A673 (cell line): ENCODE measurements at regions not wholly inside any gene's neighbourhood (a gene's known extent, or its start where the extent isn't known, plus 50 kb on each side); places are given as distances from the start of the nearest gene placed in this dataset.

Experiments
- BruUV-seq: library from RNA; stranded (reverse); fragments of 400-500 nt; replicated peaks from 2 replicates; lab custom pipeline; 2021; lab: Mats Ljungman, UMichigan
- CTCF ChIA-PET: fragments of 300-600 bp; sonication (Branson Sonifier 250); formaldehyde crosslinking; loops from one replicate; lab custom pipeline; 2022; ENCODE audit warnings: antibody characterized with exemption; lab: Charles Lee
- POLR2A ChIA-PET: fragments of 300-600 bp; sonication (Branson Sonifier 250); formaldehyde crosslinking; loops from one replicate; lab custom pipeline; 2022; ENCODE audit warnings: antibody characterized with exemption; ENCODE audit not compliant: low non-redundant PET; lab: Charles Lee
- DNase-seq: peaks from one replicate; pipeline ENCODE4 v3.0.0-alpha.2; 2015; ENCODE audit warnings: low spot score
- H3K27ac ChIP-seq: fragments of 200-600 bp; sonication (generic); 2 replicates; pipeline ENCODE4 v1.5.1; 2016; ENCODE audit warnings: mixed run types, low read depth, mild to moderate bottlenecking, mixed read lengths, antibody characterized with exemption, low read length; ENCODE audit not compliant: poor library complexity, severe bottlenecking
- H3K27me3 ChIP-seq: fragments of 200-600 bp; sonication (generic); replicated peaks from 2 replicates; pipeline ENCODE4 v1.6.1; 2017; ENCODE audit warnings: mixed run types, low read depth, mild to moderate bottlenecking, mixed read lengths, antibody characterized with exemption, low read length; ENCODE audit not compliant: insufficient read depth, poor library complexity
- H3K36me3 ChIP-seq: fragments of 200-600 bp; sonication (generic); 2 replicates; pipeline ENCODE4 v1.6.1; 2016; ENCODE audit warnings: mixed run types, mild to moderate bottlenecking, mixed read lengths, antibody characterized with exemption, low read length; ENCODE audit not compliant: insufficient read depth, poor library complexity, severe bottlenecking
- H3K4me1 ChIP-seq: fragments of 200-600 bp; sonication (generic); 2 replicates; pipeline ENCODE4 v1.6.1; 2017; ENCODE audit warnings: mixed run types, mild to moderate bottlenecking, mixed read lengths, antibody characterized with exemption, low read length; ENCODE audit not compliant: insufficient read depth, poor library complexity, severe bottlenecking
- H3K4me3 ChIP-seq: fragments of 200-600 bp; sonication (generic); 2 replicates; pipeline ENCODE4 v1.5.1; 2016; ENCODE audit warnings: low read depth, mixed run types, mild to moderate bottlenecking, mixed read lengths, low read length; ENCODE audit not compliant: poor library complexity, severe bottlenecking
- H3K9me3 ChIP-seq: fragments of 200-600 bp; sonication (generic); 2 replicates; pipeline ENCODE4 v1.6.1; 2016; ENCODE audit warnings: mixed run types, low read depth, mild to moderate bottlenecking, mixed read lengths, antibody characterized with exemption, low read length; ENCODE audit not compliant: poor library complexity, severe bottlenecking
- EZH2 ChIP-seq: fragments of 200-600 bp; sonication (generic); IDR thresholded peaks from 2 replicates; pipeline ENCODE4 v1.6.1; 2017; ENCODE audit warnings: borderline replicate concordance, low read depth, mild to moderate bottlenecking, mixed read lengths, antibody characterized with exemption, low read length; ENCODE audit not compliant: poor library complexity, severe bottlenecking
- intact Hi-C: fragments of 100-400 bp; cut with micrococcal nuclease; formaldehyde crosslinking; loops from one replicate; pipeline ENCODE4 v1.10.0; 2022; ENCODE audit not compliant: unreplicated experiment
- TF ChIP-seq, protein P1 (sequence below): fragments of 300-800, 200-600 bp; sonication (generic); conservative IDR thresholded peaks from 2 replicates; pipeline ENCODE4 v1.5.1; 2017; ENCODE audit warnings: low read depth, mild to moderate bottlenecking, antibody characterized with exemption, low read length, moderate library complexity, mixed read lengths

DNA sequence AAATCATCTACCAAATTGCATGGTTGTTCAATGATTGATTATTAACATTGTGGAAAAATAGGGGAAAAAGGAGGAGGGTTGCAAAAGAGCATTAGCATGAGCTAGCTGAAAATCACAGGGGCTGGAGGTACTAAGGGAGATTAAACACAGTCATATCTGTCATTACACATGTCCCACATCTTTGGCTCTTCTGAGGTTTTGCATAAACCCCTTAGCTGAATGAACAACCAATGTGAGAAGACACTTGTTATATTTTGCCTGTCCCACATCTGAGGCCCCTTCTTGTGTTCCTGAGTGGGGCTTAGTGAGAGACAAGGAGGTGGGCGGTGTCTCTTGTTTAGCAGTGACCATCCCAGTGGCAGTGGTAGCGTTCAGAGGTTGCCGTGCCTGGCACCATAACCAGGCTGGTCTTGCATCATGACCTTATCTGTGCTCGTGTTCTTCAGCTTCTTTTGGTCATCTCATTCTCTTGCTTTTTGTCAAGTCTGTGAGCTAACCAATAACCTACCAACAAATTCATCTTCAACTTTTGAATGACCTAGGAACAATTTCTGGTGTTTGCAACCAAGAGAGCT is 95.6 kb downstream of the MID1IP1 start:
- no peaks in the 10 kb centered on the region for H3K36me3 ChIP-seq
- no peak overlapping the region for H3K4me3 ChIP-seq
- no peaks in the 10 kb centered on the region for H3K27me3 ChIP-seq
- ChIA-PET POLR2A (no interaction called here), CTCF (no interaction called here)
- H3K4me1 ChIP-seq: no peaks in the 10 kb centered on the region
- no peak for DNase-seq
- no peak for TF ChIP-seq EZH2
- TF ChIP-seq, protein P1, sequence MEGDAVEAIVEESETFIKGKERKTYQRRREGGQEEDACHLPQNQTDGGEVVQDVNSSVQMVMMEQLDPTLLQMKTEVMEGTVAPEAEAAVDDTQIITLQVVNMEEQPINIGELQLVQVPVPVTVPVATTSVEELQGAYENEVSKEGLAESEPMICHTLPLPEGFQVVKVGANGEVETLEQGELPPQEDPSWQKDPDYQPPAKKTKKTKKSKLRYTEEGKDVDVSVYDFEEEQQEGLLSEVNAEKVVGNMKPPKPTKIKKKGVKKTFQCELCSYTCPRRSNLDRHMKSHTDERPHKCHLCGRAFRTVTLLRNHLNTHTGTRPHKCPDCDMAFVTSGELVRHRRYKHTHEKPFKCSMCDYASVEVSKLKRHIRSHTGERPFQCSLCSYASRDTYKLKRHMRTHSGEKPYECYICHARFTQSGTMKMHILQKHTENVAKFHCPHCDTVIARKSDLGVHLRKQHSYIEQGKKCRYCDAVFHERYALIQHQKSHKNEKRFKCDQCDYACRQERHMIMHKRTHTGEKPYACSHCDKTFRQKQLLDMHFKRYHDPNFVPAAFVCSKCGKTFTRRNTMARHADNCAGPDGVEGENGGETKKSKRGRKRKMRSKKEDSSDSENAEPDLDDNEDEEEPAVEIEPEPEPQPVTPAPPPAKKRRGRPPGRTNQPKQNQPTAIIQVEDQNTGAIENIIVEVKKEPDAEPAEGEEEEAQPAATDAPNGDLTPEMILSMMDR: no peak
- intact Hi-C loops: no loop called here
- no peak overlapping the region for H3K27ac ChIP-seq
- H3K9me3 ChIP-seq: no peaks in the 10 kb centered on the region
- BruUV-seq: no TSS peak

DNA sequence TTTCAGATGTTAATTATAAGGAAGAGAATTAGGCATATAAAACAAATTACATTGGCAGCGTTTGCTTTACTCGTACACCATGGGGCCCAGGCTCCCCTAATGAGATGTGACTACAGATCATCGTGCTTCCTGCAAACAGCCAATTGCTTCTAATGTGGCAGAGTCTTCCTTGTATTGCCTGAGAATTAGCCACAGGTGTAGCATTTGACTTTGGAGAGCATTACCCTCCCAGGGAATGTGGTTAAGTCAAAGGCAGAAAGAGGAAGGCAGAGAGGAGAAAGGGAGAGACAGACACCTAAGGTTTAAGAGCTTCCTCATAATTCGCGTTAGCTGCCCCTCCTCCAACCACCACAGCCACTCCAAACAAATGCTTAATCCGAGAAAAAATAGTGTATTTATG is 97.0 kb downstream of the MID1IP1 start:
- H3K36me3 ChIP-seq: no peaks in the 10 kb centered on the region
- H3K27me3 ChIP-seq: no peaks in the 10 kb centered on the region
- H3K4me1 ChIP-seq: no peaks in the 10 kb centered on the region
- CTCF ChIA-PET: no interaction called here
- no peak overlapping the region for H3K4me3 ChIP-seq
- no TSS peak for BruUV-seq
- H3K9me3 ChIP-seq: no peaks in the 10 kb centered on the region
- intact Hi-C loops: no loop called here
- TF ChIP-seq EZH2: no peak
- TF ChIP-seq, protein P1: no peak
- no peak for DNase-seq
- no peak overlapping the region for H3K27ac ChIP-seq
- POLR2A ChIA-PET: no interaction called here

DNA sequence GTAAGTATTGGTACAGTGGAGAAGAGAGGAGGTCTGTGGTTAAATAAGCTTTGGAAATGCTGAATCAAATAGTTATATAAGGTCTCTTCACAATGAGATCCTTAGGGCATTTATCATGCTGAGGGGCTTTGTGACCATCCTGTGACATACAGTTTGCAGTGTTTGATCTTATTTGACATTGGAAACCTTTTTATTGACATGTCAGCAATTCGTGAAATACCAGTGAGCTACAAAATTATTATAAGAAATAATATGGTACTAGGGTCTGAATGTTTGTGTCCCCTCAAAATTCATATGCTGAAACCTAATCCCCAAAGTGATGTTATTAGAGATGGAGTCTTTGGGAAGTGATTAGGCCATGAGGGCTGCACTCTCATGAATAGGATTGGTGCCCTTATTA is 98.4 kb downstream of the MID1IP1 start:
- intact Hi-C loops: no loop called here
- CTCF ChIA-PET: no interaction called here
- Histone ChIP-seq H3K9me3 (no peaks in the 10 kb centered on the region), H3K4me1 (no peaks in the 10 kb centered on the region), H3K4me3 (no peak overlapping the region), H3K36me3 (no peaks in the 10 kb centered on the region), H3K27ac (no peak overlapping the region), H3K27me3 (no peaks in the 10 kb centered on the region)
- no peak for DNase-seq
- POLR2A ChIA-PET: no interaction called here
- BruUV-seq: no TSS peak
- TF ChIP-seq, protein P1: no peak
- TF ChIP-seq EZH2: no peak
